Keratinocyte (primary cell): ENCODE measurements at regions not wholly inside any gene's neighbourhood (a gene's known extent, or its start where the extent isn't known, plus 50 kb on each side); places are given as distances from the start of the nearest gene placed in this dataset.

ENCODE experiments used
- DNase-seq: peaks from one replicate; pipeline ENCODE4 v3.0.0-alpha.2; 2011; ENCODE audit warnings: low read depth, missing footprints, low spot score
- FAIRE-seq: peaks from 2 replicates; lab custom pipeline; 2011; peaks lifted over from hg19 to GRCh38; lab: Jason Lieb, UNC
- H2AFZ ChIP-seq: 2 replicates; pipeline ENCODE4 v1.6.0; 2012; ENCODE audit warnings: low read length, control low read depth, inconsistent platforms; ENCODE audit not compliant: control insufficient read depth
- H3K27ac ChIP-seq: 2 replicates; pipeline ENCODE4 v1.5.1; 2011; ENCODE audit warnings: low read length; ENCODE audit not compliant: control insufficient read depth, insufficient read depth
- H3K27me3 ChIP-seq: 3 replicates; pipeline ENCODE4 v1.6.0; 2011; ENCODE audit warnings: low read length; ENCODE audit not compliant: control insufficient read depth, insufficient read depth; ENCODE audit errors: extremely low read depth
- H3K36me3 ChIP-seq, 2 experiments: 2 replicates in 1 of 2; 3 replicates in 1 of 2; pipeline ENCODE4 v1.5.1; 2011; ENCODE audit warnings: low read length in 2 of 2, mild to moderate bottlenecking in 1 of 2; ENCODE audit not compliant: control insufficient read depth in 2 of 2, insufficient read depth in 2 of 2; ENCODE audit errors: extremely low read depth in 1 of 2
- H3K4me1 ChIP-seq: 3 replicates; pipeline ENCODE4 v1.5.1; 2011; ENCODE audit warnings: low read length; ENCODE audit not compliant: control insufficient read depth, insufficient read depth; ENCODE audit errors: extremely low read depth
- H3K4me2 ChIP-seq: 3 replicates; pipeline ENCODE4 v1.6.0; 2011; ENCODE audit warnings: low read depth, low read length; ENCODE audit not compliant: control insufficient read depth, insufficient read depth; ENCODE audit errors: extremely low read depth
- H3K4me3 ChIP-seq, 3 experiments: fragments of 200-600 bp in 1 of 3; sonication (generic) in 1 of 3; 2 replicates in 2 of 3; 3 replicates in 1 of 3; pipeline ENCODE4 v1.5.1; 2011 to 2016; ENCODE audit warnings: low read length in 3 of 3, mild to moderate bottlenecking in 3 of 3, control low read depth in 2 of 3, inconsistent platforms in 1 of 3, low read depth in 1 of 3, mixed read lengths in 1 of 3, mixed run types in 1 of 3, moderate library complexity in 1 of 3; ENCODE audit not compliant: control insufficient read depth in 2 of 3, insufficient read depth in 2 of 3; ENCODE audit errors: extremely low read depth in 1 of 3
- H3K79me2 ChIP-seq: 2 replicates; pipeline ENCODE4 v1.6.0; 2012; ENCODE audit warnings: low read length; ENCODE audit not compliant: control insufficient read depth, insufficient read depth
- H3K9ac ChIP-seq: 3 replicates; pipeline ENCODE4 v1.6.0; 2011; ENCODE audit warnings: low read length; ENCODE audit not compliant: control insufficient read depth, insufficient read depth; ENCODE audit errors: extremely low read depth
- H3K9me1 ChIP-seq: 3 replicates; pipeline ENCODE4 v1.6.0; 2011; ENCODE audit warnings: low read length; ENCODE audit not compliant: control insufficient read depth, insufficient read depth; ENCODE audit errors: extremely low read depth
- H3K9me3 ChIP-seq: 2 replicates; pipeline ENCODE4 v1.5.1; 2012; ENCODE audit warnings: low read depth, low read length; ENCODE audit not compliant: control insufficient read depth
- H4K20me1 ChIP-seq: 3 replicates; pipeline ENCODE4 v1.6.0; 2011; ENCODE audit warnings: low read length; ENCODE audit not compliant: control insufficient read depth, insufficient read depth; ENCODE audit errors: extremely low read depth
- EZH2 ChIP-seq: IDR thresholded peaks from one replicate; pipeline ENCODE4 v1.6.1; 2012; ENCODE audit warnings: inconsistent platforms, mild to moderate bottlenecking, low read length, moderate library complexity
- dilution Hi-C: fragments of 300-500 bp; cut with MboI; formaldehyde crosslinking; loops from one replicate; pipeline ENCODE4 v1.7.0; 2020; ENCODE audit warnings: low sequenced_read_pairs; ENCODE audit not compliant: extremely low pct_ligation_motif_present
- TF ChIP-seq, protein P1 (sequence below), 3 experiments: IDR thresholded peaks in 1 of 3; conservative IDR thresholded peaks in 1 of 3; optimal IDR thresholded peaks in 1 of 3; 2 replicates in 2 of 3; 3 replicates in 1 of 3; pipeline versions ENCODE3 to v1.5.1; 2011; ENCODE audit warnings: low read length in 3 of 3, mild to moderate bottlenecking in 3 of 3, moderate library complexity in 2 of 3, control low read depth in 1 of 3, inconsistent platforms in 1 of 3; ENCODE audit not compliant: insufficient read depth in 2 of 3; ENCODE audit errors: extremely low read depth in 1 of 3

DNA sequence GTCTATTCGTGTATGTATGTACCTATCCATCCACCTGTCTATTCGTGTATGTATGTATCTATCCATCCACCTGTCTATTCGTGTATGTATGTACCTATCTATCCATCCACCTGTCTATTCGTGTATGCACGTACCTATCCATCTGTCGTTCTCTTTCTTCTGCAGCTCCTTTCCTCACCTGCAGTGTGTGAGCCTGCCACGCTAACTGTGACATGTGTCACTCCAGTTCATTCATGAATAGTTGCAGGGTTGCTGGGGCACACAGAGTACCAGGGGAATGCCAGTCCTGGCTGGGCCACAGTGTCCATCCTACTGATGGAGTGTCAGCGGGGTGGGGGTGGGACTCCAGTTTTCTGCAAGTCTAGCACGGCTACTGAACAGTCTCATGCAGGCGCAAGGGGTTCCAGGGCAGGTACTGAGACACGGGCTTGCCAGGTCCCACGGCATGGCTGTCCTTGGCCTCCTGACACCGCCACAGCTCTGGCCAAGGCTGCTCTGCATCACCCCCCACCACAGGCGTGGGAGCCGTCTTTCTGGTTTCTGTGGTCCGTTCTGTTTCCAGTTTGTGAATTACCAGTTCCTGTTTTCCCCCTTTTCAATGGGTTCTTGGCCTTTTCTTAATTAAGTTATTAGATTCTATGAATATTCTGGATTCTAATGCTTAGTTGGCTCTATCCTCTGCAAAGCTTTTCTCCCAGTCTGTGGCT lies 88.8 kb upstream of the CLDN5 start:
- Histone ChIP-seq H3K27ac (no peak overlapping the region), H3K9ac (no peak overlapping the region), H3K36me3 (no peaks in the 10 kb centered on the region), H3K9me3 (no peaks in the 10 kb centered on the region), H3K4me1 (no peaks in the 10 kb centered on the region), H3K79me2 (no peaks in the 10 kb centered on the region), H3K4me2 (no peak overlapping the region), H3K9me1 (no peaks in the 10 kb centered on the region), H2AFZ (no peak overlapping the region), H4K20me1 (no peaks in the 10 kb centered on the region), H3K27me3 (peaks cover 5% of the 10 kb centered on the region), H3K4me3 (no peak overlapping the region)
- dilution Hi-C loops: no loop called here
- TF ChIP-seq, protein P1, sequence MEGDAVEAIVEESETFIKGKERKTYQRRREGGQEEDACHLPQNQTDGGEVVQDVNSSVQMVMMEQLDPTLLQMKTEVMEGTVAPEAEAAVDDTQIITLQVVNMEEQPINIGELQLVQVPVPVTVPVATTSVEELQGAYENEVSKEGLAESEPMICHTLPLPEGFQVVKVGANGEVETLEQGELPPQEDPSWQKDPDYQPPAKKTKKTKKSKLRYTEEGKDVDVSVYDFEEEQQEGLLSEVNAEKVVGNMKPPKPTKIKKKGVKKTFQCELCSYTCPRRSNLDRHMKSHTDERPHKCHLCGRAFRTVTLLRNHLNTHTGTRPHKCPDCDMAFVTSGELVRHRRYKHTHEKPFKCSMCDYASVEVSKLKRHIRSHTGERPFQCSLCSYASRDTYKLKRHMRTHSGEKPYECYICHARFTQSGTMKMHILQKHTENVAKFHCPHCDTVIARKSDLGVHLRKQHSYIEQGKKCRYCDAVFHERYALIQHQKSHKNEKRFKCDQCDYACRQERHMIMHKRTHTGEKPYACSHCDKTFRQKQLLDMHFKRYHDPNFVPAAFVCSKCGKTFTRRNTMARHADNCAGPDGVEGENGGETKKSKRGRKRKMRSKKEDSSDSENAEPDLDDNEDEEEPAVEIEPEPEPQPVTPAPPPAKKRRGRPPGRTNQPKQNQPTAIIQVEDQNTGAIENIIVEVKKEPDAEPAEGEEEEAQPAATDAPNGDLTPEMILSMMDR (optimal IDR thresholded peaks at IDR 0.05 in 1 of 3, IDR thresholded peaks at IDR 0.05 in 1 of 3, conservative IDR thresholded peaks at IDR 0.05 in 1 of 3; ENCODE audit: extremely low read depth in 1 of 3, insufficient read depth in 2 of 3, low read length in 3 of 3): no peak
- TF ChIP-seq EZH2: no peak
- DNase-seq (no peak), FAIRE-seq (no peak)

GRCh38 chr22:19614536-19614863 lies 90.3 kb upstream of the CLDN5 start:
- Histone ChIP-seq H3K9me3 (no peaks in the 10 kb centered on the region), H3K4me2 (no peak overlapping the region), H3K79me2 (no peaks in the 10 kb centered on the region), H2AFZ (no peak overlapping the region), H3K27ac (no peak overlapping the region), H3K9me1 (no peaks in the 10 kb centered on the region), H4K20me1 (no peaks in the 10 kb centered on the region), H3K4me1 (no peaks in the 10 kb centered on the region), H3K4me3 (no peak overlapping the region), H3K9ac (no peak overlapping the region), H3K36me3 (no peaks in the 10 kb centered on the region), H3K27me3 (peaks cover 5% of the 10 kb centered on the region)
- DNase-seq: no peak
- FAIRE-seq: no peak
- dilution Hi-C loops: no loop called here
- TF ChIP-seq, protein P1 (optimal IDR thresholded peaks at IDR 0.05 in 1 of 3, IDR thresholded peaks at IDR 0.05 in 1 of 3, conservative IDR thresholded peaks at IDR 0.05 in 1 of 3; ENCODE audit: extremely low read depth in 1 of 3, insufficient read depth in 2 of 3, low read length in 3 of 3): no peak
